ENCODE measurements at regions not wholly inside any gene's neighbourhood (a gene's known extent, or its start where the extent isn't known, plus 50 kb on each side); places are given as distances from the start of the nearest gene placed in this dataset.

DNA sequence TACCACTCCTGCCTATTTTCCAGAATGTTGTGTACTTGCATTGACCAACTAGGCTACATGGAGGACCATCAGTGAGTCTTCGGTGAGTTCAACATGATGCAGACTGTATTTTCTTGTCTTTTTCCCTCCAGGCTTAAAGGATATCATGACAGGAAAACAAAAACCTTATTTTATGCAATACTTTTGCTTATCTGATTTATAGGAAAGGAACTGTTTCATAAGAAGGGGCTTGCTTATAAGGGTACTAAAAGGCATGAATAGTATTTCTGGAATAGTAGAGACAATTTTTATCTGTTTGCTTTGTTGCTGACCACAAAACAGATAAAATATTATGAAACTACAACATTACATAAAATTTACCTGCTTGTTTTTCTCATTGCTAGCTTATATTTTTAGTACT is 374.7 kb downstream of the KLF5 start:
- H3K4me1 Mint-ChIP-seq = 0 out of 2 replicates have a peak, but pooled peaks cover 4% of the 10 kb centered on the region
- no peak overlapping the region for H3K27ac Mint-ChIP-seq
- peaks cover 9% of the 10 kb centered on the region for H3K36me3 Mint-ChIP-seq
- H3K9me3 Mint-ChIP-seq = peaks cover 41% of the 10 kb centered on the region
- H3K27me3 Mint-ChIP-seq (ENCODE audit: low read depth) = no peaks in the 10 kb centered on the region
- DNase-seq (ENCODE audit: low spot score) = no peak
- no peak overlapping the region for H3K4me3 Mint-ChIP-seq
- POLR2A ChIA-PET = no interaction called here
- ATAC-seq = no peak
- CTCF ChIA-PET = no interaction called here
- TF ChIP-seq NR3C1 (CRISPR knock-in tag; conservative IDR thresholded peaks at IDR 0.05; ENCODE audit: low read depth) (no peak), ZNF263 (CRISPR knock-in tag; IDR thresholded peaks at IDR 0.05; ENCODE audit: low read depth) (no peak), SP1 (CRISPR knock-in tag; conservative IDR thresholded peaks at IDR 0.05) (no peak), NR2C2 (CRISPR knock-in tag; IDR thresholded peaks at IDR 0.05) (no peak), PRRX2 (CRISPR knock-in tag; IDR thresholded peaks at IDR 0.05) (no peak), TCF7 (CRISPR knock-in tag; IDR thresholded peaks at IDR 0.05; ENCODE audit: low read depth) (no peak), MAX (CRISPR knock-in tag; IDR thresholded peaks at IDR 0.05) (no peak), SMAD4 (CRISPR knock-in tag; IDR thresholded peaks at IDR 0.05) (no peak), ZNF416 (CRISPR knock-in tag; IDR thresholded peaks at IDR 0.05) (no peak), SOX15 (CRISPR knock-in tag; IDR thresholded peaks at IDR 0.05) (no peak), FOXJ3 (CRISPR knock-in tag; IDR thresholded peaks at IDR 0.05; ENCODE audit: borderline replicate concordance) (no peak), TEAD1 (CRISPR knock-in tag; IDR thresholded peaks at IDR 0.05) (no peak), GTF2I (CRISPR knock-in tag; conservative IDR thresholded peaks at IDR 0.05) (no peak), NFE2L1 (CRISPR knock-in tag; IDR thresholded peaks at IDR 0.05) (no peak), CREB1 (CRISPR knock-in tag; IDR thresholded peaks at IDR 0.05) (no peak)
- TF ChIP-seq, protein P1, sequence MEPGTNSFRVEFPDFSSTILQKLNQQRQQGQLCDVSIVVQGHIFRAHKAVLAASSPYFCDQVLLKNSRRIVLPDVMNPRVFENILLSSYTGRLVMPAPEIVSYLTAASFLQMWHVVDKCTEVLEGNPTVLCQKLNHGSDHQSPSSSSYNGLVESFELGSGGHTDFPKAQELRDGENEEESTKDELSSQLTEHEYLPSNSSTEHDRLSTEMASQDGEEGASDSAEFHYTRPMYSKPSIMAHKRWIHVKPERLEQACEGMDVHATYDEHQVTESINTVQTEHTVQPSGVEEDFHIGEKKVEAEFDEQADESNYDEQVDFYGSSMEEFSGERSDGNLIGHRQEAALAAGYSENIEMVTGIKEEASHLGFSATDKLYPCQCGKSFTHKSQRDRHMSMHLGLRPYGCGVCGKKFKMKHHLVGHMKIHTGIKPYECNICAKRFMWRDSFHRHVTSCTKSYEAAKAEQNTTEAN (CRISPR knock-in tag; IDR thresholded peaks at IDR 0.05) = no peak

GRCh38 chr13:73429701-73430100 is 370.9 kb downstream of the KLF5 start:
- ChIA-PET CTCF (interaction anchor here (0.6 kb wide), 1 partner anchor 779 kb away, joined by 3 read pairs; no protein-coding TSS in a partner anchor), POLR2A (no interaction called here)
- DNase-seq (ENCODE audit: low spot score) (no peak), ATAC-seq (no peak)
- Mint-ChIP-seq H3K4me1 (0 out of 2 replicates have a peak, but pooled peaks cover 4% of the 10 kb centered on the region), H3K36me3 (no peaks in the 10 kb centered on the region), H3K9me3 (peaks cover 13% of the 10 kb centered on the region), H3K4me3 (no peak overlapping the region), H3K27ac (no peak overlapping the region), H3K27me3 (ENCODE audit: low read depth) (no peaks in the 10 kb centered on the region)
- TF ChIP-seq ZNF232 (CRISPR knock-in tag; IDR thresholded peaks at IDR 0.05) = no peak
- TF ChIP-seq, protein P2, sequence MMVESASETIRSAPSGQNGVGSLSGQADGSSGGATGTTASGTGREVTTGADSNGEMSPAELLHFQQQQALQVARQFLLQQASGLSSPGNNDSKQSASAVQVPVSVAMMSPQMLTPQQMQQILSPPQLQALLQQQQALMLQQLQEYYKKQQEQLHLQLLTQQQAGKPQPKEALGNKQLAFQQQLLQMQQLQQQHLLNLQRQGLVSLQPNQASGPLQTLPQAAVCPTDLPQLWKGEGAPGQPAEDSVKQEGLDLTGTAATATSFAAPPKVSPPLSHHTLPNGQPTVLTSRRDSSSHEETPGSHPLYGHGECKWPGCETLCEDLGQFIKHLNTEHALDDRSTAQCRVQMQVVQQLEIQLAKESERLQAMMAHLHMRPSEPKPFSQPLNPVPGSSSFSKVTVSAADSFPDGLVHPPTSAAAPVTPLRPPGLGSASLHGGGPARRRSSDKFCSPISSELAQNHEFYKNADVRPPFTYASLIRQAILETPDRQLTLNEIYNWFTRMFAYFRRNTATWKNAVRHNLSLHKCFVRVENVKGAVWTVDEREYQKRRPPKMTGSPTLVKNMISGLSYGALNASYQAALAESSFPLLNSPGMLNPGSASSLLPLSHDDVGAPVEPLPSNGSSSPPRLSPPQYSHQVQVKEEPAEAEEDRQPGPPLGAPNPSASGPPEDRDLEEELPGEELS (CRISPR knock-in tag; IDR thresholded peaks at IDR 0.05) = no peak
- TF ChIP-seq, protein P1 (CRISPR knock-in tag; IDR thresholded peaks at IDR 0.05) = no peak
- TF ChIP-seq FOXK1 (CRISPR knock-in tag; IDR thresholded peaks at IDR 0.05) = no peak
- no peak for TF ChIP-seq NR1H2 (CRISPR knock-in tag; IDR thresholded peaks at IDR 0.05)
- no peak for TF ChIP-seq HMGA2 (CRISPR knock-in tag; IDR thresholded peaks at IDR 0.05)
- no peak for TF ChIP-seq IRF1 (CRISPR knock-in tag; IDR thresholded peaks at IDR 0.05)
- no peak for TF ChIP-seq IRF2 (CRISPR knock-in tag; IDR thresholded peaks at IDR 0.05; ENCODE audit: borderline replicate concordance, low read depth)
- no peak for TF ChIP-seq RORB (CRISPR knock-in tag; IDR thresholded peaks at IDR 0.05)
- TF ChIP-seq ZNF317 (CRISPR knock-in tag; IDR thresholded peaks at IDR 0.05; ENCODE audit: borderline replicate concordance, low read depth) = no peak
- TF ChIP-seq USF1 (CRISPR knock-in tag; IDR thresholded peaks at IDR 0.05) = no peak
- TF ChIP-seq CREM (CRISPR knock-in tag; IDR thresholded peaks at IDR 0.05) = no peak
- TF ChIP-seq NFATC4 (CRISPR knock-in tag; IDR thresholded peaks at IDR 0.05) = no peak
- TF ChIP-seq GRHL2 (CRISPR knock-in tag; IDR thresholded peaks at IDR 0.05; ENCODE audit: insufficient replicate concordance, severe bottlenecking) = no peak
- no peak for TF ChIP-seq NR2C2 (CRISPR knock-in tag; IDR thresholded peaks at IDR 0.05)
- TF ChIP-seq ZBTB21 (CRISPR knock-in tag; IDR thresholded peaks at IDR 0.05; ENCODE audit: borderline replicate concordance) = no peak

Measured in WTC11 (cell line).